T-helper 2 cell (primary cell): ENCODE measurements at regions not wholly inside any gene's neighbourhood (a gene's known extent, or its start where the extent isn't known, plus 50 kb on each side); places are given as distances from the start of the nearest gene placed in this dataset.
"Not testable (repeated sequence)": the region's sequence is repeated elsewhere in the genome, so short reads cannot be mapped to it uniquely, and the experiment has no call there.

Experiments
- DNase-seq, 5 experiments: peaks; one replicate each; pipeline versions ENCODE4 v3.0.0 to v3.0.0-alpha.2; 2012 to 2022

- peak in 1 of 5 experiments; percentile 91 for DNase-seq
These were observed 195.7 kb upstream of the GK2 start for GRCh38 chr4:79603681-79604080.

GRCh38 chr4:79599691-79600090 is 191.7 kb upstream of the GK2 start:
- DNase-seq = no peak

GRCh38 chr4:79598801-79599200 is 190.8 kb upstream of the GK2 start:
- DNase-seq = no peak

GRCh38 chr4:79598214-79598613 is 190.2 kb upstream of the GK2 start:
- DNase-seq = no peak

GRCh38 chr4:79597266-79597665 is 189.2 kb upstream of the GK2 start:
- DNase-seq = no peak

- DNase-seq = not testable (repeated sequence)
These were observed 184.2 kb upstream of the GK2 start for GRCh38 chr4:79592218-79592617.

- no peak for DNase-seq
These were observed 180.7 kb upstream of the GK2 start for GRCh38 chr4:79588679-79589078.

- DNase-seq = not testable (repeated sequence)
These were observed 179.2 kb upstream of the GK2 start for GRCh38 chr4:79587207-79587606.

GRCh38 chr4:79585834-79586233 is 177.8 kb upstream of the GK2 start:
- DNase-seq = no peak

- no peak for DNase-seq
These were observed 177.3 kb upstream of the GK2 start for GRCh38 chr4:79585330-79585729.

- no peak for DNase-seq
These were observed 176.9 kb upstream of the GK2 start for GRCh38 chr4:79584902-79585301.

GRCh38 chr4:79584352-79584751 is 176.3 kb upstream of the GK2 start:
- no peak for DNase-seq

GRCh38 chr4:79578606-79579005 is 170.6 kb upstream of the GK2 start:
- DNase-seq = no peak

GRCh38 chr4:79576429-79576753 is 168.4 kb upstream of the GK2 start:
- peak in 1 of 5 experiments; percentile 45 for DNase-seq

GRCh38 chr4:79575709-79576428 is 167.8 kb upstream of the GK2 start:
- no peak for DNase-seq

GRCh38 chr4:79574741-79575451 is 166.9 kb upstream of the GK2 start:
- no peak for DNase-seq

GRCh38 chr4:79563219-79563618 is 155.2 kb upstream of the GK2 start:
- DNase-seq = no peak

GRCh38 chr4:79561751-79562150 is 153.7 kb upstream of the GK2 start:
- no peak for DNase-seq

- not testable (repeated sequence) for DNase-seq
These were observed 151.4 kb upstream of the GK2 start for GRCh38 chr4:79559398-79559797.

GRCh38 chr4:79552311-79552710 is 144.3 kb upstream of the GK2 start:
- DNase-seq = no peak

GRCh38 chr4:79551555-79551954 is 143.5 kb upstream of the GK2 start:
- DNase-seq = no peak

- DNase-seq = no peak
These were observed 139.8 kb upstream of the GK2 start for GRCh38 chr4:79547851-79548250.

GRCh38 chr4:79545292-79545691 is 137.3 kb upstream of the GK2 start:
- DNase-seq = not testable (repeated sequence)

GRCh38 chr4:79540143-79540542 is 132.1 kb upstream of the GK2 start:
- DNase-seq = no peak

- no peak for DNase-seq
These were observed 127.5 kb upstream of the GK2 start for GRCh38 chr4:79535516-79535915.
